GM10248 (cell line): ENCODE measurements at regions not wholly inside any gene's neighbourhood (a gene's known extent, or its start where the extent isn't known, plus 50 kb on each side); places are given as distances from the start of the nearest gene placed in this dataset.
"Not testable (repeated sequence)": the region's sequence is repeated elsewhere in the genome, so short reads cannot be mapped to it uniquely, and the experiment has no call there.

Experiments used
- CTCF ChIA-PET: fragments of 300-600 bp; sonication (Branson Sonifier 250); formaldehyde crosslinking; extraction: SDS; loops from one replicate; lab custom pipeline; 2021; ENCODE audit warnings: antibody characterized with exemption; lab: Yijun Ruan, JAX
- POLR2A ChIA-PET: fragments of 350-650 bp; sonication (Branson Sonifier 250); formaldehyde crosslinking; extraction: SDS; loops from one replicate; lab custom pipeline; 2020; ENCODE audit warnings: antibody characterized with exemption; lab: Yijun Ruan, JAX
- DNase-seq: peaks from one replicate; pipeline ENCODE4 v3.0.0; 2012; ENCODE audit errors: extremely low spot score
- CTCF ChIP-seq: IDR thresholded peaks from 2 replicates; pipeline ENCODE4 v1.5.1; 2012; ENCODE audit warnings: mild to moderate bottlenecking, low read depth; ENCODE audit errors: extremely low read depth, missing control alignments, control extremely low read depth

- TF ChIP-seq CTCF, result no peak
- POLR2A ChIA-PET, result no interaction called here
- no peak for DNase-seq
- CTCF ChIA-PET, result interaction anchor here (0.7 to 1.2 kb wide), 2 partner anchors 12 to 121 kb away, joined by 3 read pairs; no protein-coding TSS in a partner anchor
Observed at GRCh38 chr2:109690822-109691541, 76.8 kb downstream of the SOWAHC start.

- POLR2A ChIA-PET, result no interaction called here
- no peak for DNase-seq
- no peak for TF ChIP-seq CTCF
- CTCF ChIA-PET, result no interaction called here
Observed at GRCh38 chr2:109692013-109692743, 78.0 kb downstream of the SOWAHC start.

- DNase-seq, POLR2A ChIA-PET, CTCF ChIA-PET: not testable (repeated sequence)
Observed at GRCh38 chr2:109692831-109693230, 78.7 kb downstream of the SOWAHC start.

- POLR2A ChIA-PET, DNase-seq, CTCF ChIA-PET: not testable (repeated sequence)
Observed at GRCh38 chr2:109693292-109693691, 79.1 kb downstream of the SOWAHC start.

GRCh38 chr2:109694190-109694589, 80.0 kb downstream of the SOWAHC start:
- no peak for TF ChIP-seq CTCF
- ChIA-PET POLR2A (no interaction called here), CTCF (interaction anchor here (1.9 kb wide), 1 partner anchor 148 kb away, joined by 5 read pairs; no protein-coding TSS in a partner anchor)
- no peak for DNase-seq

GRCh38 chr2:109695290-109695689, 81.1 kb downstream of the SOWAHC start:
- CTCF ChIA-PET, result interaction anchor here (1.9 kb wide), 1 partner anchor 149 kb away, joined by 5 read pairs; no protein-coding TSS in a partner anchor
- no peak for DNase-seq
- POLR2A ChIA-PET, result no interaction called here
- TF ChIP-seq CTCF, result no peak

- no peak for TF ChIP-seq CTCF
- ChIA-PET CTCF (interaction anchor here (1.2 kb wide), 1 partner anchor 152 kb away, joined by 3 read pairs; no protein-coding TSS in a partner anchor), POLR2A (no interaction called here)
- DNase-seq, result no peak
Observed at GRCh38 chr2:109699646-109700045, 85.5 kb downstream of the SOWAHC start.
